C4-2B (cell line): ENCODE measurements at regions not wholly inside any gene's neighbourhood (a gene's known extent, or its start where the extent isn't known, plus 50 kb on each side); places are given as distances from the start of the nearest gene placed in this dataset.

Experiments used
- ZFX ChIP-seq: fragments of 450-650 bp; IDR thresholded peaks from 2 replicates; pipeline ENCODE4 v1.6.1; 2017
- TF ChIP-seq, protein P1 (sequence below): fragments of 450-650 bp; conservative IDR thresholded peaks from 2 replicates; pipeline ENCODE4 v1.5.1; 2017; ENCODE audit warnings: mild to moderate bottlenecking

DNA sequence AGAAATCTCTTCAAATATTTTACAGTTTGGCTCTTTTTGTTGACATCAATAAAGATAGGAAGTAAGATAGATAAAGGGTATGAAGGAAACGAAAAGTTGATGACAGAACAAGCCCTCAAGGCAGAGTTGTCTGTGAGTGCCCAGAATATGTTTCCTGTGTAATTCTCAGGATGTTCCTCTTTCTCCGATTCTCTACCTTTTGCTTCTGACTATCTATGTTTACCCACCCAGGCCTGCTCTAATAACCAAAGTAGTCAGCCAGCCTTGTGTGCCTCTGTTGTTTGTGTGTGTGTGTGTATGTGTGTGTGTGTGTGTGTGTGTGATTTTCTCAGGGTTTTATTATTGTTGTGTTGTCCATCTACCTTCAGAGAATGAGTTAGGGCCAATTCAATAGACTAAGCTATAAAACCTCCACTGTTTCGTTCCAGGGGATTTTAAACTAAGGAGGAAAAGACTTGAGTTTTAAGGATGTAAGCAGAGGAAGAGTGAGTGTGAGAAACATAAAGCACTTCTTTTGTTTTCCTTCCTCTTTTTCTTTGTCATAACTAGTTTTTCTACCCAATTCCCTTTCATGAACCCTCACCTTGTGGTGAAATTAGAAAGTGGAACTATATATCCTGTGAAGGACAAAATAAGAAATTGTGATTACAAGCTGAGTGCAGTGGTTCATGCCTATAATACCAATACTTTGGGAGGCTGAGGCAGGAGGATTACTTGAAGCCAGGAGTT is 627.4 kb upstream of the NR5A2 start:
- TF ChIP-seq, protein P1, sequence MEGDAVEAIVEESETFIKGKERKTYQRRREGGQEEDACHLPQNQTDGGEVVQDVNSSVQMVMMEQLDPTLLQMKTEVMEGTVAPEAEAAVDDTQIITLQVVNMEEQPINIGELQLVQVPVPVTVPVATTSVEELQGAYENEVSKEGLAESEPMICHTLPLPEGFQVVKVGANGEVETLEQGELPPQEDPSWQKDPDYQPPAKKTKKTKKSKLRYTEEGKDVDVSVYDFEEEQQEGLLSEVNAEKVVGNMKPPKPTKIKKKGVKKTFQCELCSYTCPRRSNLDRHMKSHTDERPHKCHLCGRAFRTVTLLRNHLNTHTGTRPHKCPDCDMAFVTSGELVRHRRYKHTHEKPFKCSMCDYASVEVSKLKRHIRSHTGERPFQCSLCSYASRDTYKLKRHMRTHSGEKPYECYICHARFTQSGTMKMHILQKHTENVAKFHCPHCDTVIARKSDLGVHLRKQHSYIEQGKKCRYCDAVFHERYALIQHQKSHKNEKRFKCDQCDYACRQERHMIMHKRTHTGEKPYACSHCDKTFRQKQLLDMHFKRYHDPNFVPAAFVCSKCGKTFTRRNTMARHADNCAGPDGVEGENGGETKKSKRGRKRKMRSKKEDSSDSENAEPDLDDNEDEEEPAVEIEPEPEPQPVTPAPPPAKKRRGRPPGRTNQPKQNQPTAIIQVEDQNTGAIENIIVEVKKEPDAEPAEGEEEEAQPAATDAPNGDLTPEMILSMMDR: no peak
- TF ChIP-seq ZFX: no peak
